DLD1 (cell line): ENCODE measurements at regions not wholly inside any gene's neighbourhood (a gene's known extent, or its start where the extent isn't known, plus 50 kb on each side); places are given as distances from the start of the nearest gene placed in this dataset.

ENCODE experiments used
- in situ Hi-C: cut with HindIII; loops from 2 replicates; pipeline ENCODE4 v1.10.0; 2017; ENCODE audit warnings: low sequenced_read_pairs

DNA sequence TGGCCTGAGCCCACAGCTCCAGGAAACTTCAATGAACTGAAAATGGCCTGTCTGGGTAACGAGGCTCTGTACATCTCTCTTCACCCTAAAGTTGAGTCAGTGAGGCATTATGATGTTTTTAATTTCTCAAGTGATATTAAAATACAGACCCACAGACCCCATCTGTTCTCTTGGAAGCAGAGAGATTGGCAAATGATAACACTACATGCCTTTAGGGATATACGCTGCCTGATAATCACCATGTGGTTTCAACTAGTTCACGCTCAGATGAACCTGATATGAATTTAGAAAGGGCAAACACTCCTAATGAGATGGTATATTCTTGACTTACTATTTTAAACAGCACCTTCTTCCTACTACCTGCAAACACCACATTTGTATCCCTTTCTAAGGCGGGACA is 127.5 kb downstream of the RFC3 start:
- in situ Hi-C loops: no loop called here

DNA sequence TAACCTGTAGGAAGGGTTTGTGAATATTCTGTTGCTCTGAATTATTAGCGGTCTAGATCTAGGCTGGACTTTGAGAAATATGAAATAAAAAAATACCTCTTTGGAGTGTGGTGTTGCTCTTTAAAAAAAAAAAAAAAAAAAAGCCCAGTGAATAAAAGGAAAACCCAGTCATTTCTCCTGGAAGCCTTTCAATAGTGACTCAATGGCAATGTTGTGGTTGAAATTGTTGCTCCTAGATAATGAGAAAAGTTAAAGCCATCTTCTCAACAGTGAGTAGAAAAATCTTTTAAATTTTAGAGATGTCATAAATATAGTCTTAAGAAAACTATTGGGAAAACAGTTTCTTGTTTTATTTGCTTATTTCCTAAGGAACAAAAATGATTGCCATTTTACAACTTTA is 135.3 kb downstream of the RFC3 start:
- in situ Hi-C loops: no loop called here

DNA sequence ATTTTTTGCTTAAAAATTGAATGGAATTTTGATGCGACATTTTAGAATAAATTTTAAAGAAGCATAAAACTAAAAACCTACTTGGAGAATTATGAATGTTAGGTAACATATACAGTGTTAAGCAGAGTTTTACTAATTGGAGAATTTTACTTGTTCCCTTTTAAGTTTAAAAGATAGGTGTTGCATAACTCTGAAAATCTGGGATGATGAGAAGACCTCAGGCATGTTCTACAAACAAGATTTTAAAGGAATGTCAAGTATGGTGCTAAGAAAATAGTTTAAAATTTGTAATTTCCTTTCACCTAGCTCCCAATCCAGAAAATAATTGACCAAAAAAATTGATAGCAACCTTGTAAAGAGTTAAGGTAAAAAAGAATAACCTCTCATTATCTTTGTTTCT is 135.8 kb downstream of the RFC3 start:
- in situ Hi-C loops: no loop called here

DNA sequence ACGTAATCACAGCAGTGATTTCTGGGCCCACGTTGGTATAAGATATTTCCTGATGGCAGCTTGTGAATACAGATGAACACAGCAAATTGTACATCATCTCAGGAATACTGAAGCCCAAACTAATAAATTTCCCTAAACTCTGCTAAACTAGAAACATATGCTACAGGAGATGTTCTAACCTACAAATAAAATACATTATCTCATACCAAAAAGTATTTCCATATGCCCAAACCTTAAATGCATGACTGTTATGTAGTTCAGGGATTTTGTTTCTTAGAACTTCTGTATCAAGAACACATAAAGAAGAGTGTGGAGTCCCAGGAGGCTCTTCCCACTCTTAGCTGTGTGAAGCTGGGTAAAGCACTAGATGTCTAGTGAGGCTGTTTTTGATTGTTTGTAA is 138.4 kb downstream of the RFC3 start:
- in situ Hi-C loops: no loop called here

DNA sequence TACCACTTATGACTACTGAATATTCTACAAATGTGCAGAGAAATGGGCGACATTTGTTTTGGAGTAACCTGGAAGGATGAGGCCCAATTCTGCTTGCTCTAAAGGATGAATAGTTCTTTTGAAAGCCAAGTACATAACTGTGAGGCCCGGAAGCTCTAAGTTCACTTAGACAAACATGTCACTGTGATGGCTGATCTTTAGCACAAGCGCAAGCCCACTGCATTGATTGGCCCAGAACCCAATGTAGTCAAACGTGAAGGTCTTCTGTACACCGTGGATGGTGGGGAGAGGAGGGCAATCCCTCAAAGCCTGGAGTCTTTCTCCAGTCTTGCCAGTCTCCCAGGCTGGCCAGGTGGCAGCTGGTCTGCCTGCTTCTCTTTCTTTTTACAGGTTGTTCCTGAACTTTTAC is 139.6 kb downstream of the RFC3 start:
- in situ Hi-C loops: no loop called here

DNA sequence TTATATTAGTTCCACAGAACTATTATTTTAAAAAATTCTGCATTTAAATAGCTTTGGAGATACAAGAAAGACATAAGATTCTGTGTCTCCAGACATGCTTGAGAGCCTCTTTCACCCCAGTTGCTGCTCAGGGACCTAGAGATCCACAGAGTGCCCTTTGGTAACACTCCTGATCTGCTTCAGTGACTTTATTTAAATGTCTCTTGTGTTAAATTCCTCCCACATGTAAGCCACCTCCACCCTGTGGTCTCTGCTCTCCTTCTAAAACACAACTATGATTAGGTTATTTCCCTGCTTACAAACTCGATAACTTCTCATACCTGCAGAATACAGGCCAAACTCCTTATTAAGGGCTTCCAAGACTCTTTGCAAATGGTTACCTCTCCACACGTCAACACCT is 141.0 kb downstream of the RFC3 start:
- in situ Hi-C loops: no loop called here

DNA sequence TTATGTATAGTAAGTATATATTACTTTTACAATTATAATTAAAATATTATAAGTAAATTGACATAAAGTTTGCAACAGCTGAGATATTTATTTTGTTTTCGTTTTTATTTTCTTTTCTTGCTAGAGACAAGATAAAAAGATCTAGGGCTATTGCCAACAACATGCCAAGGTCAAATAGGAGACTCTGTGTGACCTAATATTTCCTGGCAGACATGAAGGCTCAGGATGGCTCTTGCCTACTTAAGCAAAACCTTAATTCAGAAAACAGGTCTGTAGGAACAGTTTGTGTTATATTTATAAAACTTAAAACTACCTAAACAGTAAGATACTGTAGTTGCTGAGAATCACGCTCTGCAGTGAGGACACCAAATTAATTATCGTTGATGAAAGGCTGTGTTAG is 145.2 kb downstream of the RFC3 start:
- in situ Hi-C loops: no loop called here

DNA sequence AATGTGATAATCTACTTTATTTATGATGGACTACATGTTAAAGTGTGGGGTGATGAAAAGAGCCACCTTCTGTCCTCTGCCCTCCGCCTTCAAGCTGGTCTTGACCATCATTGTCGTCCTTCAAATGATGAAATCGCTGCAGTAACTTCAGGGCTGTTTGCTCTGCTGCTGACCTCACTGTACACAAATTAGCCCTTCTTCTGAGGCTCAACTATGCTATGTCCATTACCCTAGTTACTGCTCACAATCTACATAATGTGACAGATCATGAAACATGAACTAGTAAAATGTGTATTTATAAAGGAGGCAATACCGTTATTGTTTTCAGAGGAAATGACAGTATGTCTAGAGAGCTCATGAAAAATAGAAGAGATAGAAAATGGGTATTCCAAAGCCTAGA is 145.9 kb downstream of the RFC3 start:
- in situ Hi-C loops: no loop called here

DNA sequence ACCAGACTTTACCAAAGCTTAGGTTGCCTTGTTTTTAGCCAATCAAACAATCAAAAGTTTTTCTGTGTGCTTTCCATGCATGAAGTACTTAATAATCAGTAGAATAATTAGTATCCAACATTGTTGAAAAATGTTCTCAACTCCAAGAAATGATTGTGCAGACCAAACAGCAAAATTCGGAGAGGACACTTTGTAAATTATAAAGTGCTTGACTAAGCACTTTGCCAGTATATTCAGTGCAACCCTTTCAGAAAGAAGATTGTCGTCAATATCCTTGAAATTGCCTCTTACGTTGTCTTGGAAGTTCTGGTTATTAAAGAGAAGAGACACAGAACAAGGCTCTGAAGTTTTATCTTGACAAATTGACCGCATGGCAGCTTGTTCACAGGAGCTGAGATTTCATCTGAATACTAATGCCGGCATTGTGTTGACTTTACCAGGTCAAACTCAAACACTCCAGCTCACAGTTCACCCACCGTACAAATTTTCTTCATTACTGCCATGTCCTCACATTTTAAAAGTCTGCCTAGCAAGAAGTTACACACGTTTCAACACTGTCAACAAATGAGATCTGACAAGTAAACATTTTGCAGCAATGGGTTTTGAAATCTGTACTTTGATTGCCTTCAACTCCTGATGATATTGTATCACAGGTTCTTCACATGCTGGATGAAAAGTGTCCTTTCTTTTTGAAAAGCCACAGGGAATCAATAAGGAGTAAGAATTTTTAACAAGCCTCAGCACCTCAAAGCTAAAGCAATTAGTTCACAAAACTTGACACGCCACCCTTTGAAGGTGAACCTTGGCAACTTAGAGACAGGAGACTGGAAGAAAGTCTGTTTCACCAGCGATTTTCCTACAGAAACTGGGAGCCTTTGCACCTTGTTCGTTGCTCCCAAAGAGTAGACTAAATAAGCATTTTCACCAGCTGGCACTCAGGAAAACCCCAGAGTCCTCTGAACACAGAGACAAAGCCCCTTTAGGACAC is 150.9 kb downstream of the RFC3 start:
- in situ Hi-C loops: no loop called here

DNA sequence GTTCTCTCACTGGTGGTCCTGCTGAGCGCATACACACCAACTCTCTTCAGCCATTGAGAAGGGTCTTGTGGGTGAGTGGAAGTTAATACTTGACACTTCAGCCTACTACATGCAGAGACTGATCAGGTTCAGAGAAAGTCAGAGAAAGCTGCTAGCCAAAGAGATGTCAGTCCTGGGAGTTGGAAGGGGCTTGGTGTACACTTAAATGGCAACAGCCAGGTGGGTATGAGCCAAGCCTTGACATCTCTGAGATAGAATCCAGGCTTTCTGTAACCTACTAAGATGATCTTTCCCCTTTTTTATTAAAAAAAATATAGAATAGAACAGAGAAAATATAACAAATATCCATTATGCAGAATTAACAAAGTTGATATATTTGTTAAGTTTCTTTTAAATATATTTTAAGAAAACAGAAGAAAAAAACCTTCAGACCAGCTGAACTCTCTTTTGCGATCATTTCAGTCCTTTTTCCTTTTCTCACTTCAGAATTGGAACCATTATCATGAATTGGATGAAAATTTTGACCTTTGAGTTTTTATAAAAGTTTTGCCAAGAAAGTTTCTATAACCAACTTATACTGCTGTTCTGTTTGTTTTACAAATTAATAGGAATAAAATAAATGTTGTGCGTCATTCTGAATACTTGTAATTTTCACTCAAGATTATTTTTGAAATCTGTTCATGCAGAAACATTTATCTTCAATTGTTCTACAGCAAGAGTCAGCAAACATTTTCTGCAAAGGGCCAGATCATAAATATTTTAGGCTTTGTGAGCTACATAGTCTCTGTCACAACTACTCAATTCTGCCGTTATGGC is 153.0 kb downstream of the RFC3 start:
- in situ Hi-C loops: no loop called here

DNA sequence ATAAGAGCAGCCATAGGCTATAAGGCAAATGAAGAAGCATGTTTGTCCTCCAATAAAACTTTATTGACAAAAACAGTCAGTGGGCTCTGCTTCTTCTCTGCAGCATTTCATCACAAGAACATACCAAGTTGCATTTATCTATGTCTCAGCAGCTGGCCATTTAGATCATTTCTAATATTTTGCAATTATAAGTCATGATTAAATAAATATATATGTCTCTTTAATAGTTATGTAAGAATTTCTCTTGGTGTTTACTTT is 153.5 kb downstream of the RFC3 start:
- in situ Hi-C loops: no loop called here

DNA sequence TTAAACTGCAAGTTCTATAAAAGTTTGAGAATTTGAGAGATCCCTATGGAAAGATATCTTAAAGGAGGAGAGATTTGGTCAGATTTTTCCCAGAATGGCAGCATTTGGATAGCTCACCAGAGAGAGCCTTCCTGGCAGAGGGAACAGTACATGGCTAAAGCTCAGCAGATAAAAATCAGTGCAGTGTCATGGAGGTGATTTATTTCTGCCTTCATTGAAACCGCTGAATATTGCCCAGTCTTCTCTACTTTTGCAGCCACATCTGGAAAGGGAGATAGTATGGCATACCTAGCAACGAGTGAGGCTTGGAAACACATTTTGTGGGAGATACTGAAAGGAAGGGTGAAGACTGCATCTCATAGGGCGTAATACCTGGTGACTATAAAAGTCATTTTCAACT is 155.2 kb downstream of the RFC3 start:
- in situ Hi-C loops: no loop called here

DNA sequence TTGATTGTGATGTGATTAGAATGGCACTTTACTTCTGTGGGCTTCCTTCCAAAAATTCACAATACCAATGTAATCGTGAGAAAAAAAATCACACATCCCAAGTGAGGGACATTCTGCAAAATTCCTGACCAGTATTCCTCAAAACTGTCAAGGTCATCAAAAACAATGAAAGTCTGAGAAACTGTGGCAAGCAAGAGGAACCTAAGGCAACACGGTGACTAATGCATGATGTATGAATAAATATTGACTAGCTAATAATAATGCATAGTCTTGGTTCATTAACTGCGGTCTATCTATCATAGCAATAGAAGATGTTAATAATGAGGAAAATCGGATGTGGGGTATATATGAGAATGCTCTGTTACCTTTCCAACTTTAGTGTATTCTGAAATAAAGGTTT is 159.0 kb downstream of the RFC3 start:
- in situ Hi-C loops: no loop called here

DNA sequence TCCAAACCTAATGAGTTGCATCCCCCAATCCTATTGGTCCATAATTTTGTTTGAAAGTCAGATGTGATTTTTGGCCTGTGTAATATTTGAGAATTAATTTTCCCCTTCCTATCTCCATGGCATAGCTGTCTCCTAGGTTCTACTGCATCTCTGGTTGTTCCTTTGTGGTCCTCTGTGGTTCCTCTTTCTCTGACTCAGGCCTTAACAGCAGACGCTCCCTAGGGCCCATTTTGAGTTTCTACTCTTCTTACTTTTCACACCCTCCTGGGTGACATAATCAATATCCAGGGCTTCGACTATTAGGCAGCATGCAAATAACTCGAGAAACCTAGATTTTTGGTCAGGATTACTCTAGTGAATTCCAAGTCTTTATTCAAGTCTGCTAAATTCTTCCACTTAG is 160.7 kb downstream of the RFC3 start:
- in situ Hi-C loops: no loop called here

DNA sequence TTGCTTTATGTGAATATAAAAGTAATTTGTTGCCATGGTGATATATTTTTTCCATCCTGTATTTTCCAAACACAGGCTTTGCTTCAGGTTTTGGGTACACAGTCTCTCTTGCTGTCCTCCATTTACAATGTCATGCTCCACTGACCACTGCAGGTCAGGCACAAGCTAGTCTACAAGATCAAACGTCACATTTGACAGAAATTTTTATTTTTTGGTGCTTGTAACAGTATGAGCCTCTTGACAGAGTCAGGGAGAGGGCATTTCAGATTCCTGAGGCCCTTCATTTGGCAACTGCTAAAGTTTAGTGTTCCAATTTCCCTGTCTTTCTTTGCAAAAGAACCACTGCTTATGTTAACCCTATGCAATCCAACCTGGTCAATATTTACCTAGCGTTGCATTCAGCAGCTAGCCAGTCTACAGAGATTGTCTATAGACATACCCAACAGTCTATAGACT is 175.0 kb downstream of the RFC3 start:
- in situ Hi-C loops: no loop called here

DNA sequence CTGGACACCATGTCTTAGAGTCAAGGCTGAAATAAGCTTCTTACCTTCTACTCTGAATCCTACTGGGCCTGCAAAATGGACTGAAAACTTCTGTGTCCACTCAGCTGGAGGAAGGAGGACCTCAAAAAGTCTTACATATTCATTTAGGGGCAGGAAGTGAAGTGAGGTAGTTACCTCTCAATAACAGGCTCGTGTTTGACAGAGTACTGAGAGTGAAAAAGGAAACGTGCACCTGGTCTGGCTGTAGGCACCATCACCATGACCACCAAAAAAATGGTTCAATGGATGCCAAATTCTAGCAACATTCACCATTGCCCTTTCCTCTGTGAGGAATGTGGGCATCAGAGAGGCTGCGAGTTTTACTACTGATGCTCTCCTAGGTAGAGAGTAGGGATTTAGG is 176.2 kb downstream of the RFC3 start:
- in situ Hi-C loops: no loop called here

DNA sequence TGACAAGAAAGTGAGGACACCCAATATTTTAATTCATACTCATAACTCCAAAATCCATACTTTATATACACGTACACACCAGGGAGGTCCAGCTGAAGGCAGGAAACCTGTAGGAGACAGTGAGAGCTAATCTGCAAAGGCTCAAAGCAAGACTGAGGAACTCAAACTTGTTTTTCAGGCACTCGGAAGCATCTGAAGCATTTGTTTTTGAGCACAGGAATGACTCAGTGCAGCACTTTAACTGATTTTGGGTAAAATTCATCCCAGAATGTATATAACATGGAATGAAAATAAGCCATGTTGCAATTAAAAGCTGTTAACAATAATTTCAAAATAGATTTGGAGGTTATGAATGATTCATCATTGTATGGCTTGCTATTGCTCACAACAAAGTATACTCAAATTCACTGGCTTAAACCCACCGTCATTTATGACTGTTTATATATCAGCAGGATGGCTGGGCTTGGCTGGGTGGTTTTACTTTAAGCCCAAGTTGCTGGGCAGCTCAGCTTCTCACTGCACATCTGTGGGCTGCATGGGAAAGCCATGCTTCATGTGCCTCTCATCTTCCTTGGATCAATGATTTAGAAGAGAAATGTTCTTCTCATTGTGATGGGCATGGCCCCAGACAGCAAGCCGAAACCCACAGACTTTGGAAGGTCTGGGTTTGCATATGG is 177.0 kb downstream of the RFC3 start:
- in situ Hi-C loops: no loop called here

DNA sequence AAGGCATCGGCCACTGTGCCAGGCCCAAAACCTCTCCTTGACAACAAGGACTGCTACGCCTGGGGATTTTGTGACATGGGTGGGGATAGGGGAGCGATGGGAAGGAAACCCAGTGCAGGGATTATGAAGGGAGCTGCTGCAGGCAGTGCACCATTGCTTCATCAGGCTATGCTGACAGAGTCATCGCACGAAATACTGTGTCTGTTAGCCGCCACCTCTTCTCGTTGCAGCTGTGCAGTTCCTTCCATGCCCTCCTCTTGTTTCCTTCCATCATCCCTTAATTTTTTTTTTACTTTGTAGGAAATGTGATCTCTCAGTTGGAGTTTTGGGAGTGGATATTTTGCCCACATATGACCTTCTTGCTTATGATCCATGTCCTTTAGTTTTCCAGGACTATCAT is 178.7 kb downstream of the RFC3 start:
- in situ Hi-C loops: no loop called here

DNA sequence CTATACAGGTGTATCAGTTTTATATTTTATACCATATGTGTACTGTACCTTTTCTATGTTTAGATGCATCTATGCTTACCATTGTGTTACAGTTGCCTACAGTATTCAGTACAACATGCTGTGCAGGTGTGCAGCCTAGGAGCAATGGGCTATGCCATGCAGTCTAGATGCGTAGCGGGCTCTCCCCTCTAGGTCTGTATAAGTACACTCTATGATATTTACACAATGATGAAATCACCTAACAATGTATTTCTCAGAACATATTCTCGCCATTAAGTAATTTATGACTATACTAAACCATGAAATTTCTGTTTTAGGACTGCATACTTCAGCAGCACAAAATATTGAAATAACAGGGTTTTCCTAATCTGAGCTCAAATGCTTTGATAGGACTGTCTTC is 179.6 kb downstream of the RFC3 start:
- in situ Hi-C loops: no loop called here

DNA sequence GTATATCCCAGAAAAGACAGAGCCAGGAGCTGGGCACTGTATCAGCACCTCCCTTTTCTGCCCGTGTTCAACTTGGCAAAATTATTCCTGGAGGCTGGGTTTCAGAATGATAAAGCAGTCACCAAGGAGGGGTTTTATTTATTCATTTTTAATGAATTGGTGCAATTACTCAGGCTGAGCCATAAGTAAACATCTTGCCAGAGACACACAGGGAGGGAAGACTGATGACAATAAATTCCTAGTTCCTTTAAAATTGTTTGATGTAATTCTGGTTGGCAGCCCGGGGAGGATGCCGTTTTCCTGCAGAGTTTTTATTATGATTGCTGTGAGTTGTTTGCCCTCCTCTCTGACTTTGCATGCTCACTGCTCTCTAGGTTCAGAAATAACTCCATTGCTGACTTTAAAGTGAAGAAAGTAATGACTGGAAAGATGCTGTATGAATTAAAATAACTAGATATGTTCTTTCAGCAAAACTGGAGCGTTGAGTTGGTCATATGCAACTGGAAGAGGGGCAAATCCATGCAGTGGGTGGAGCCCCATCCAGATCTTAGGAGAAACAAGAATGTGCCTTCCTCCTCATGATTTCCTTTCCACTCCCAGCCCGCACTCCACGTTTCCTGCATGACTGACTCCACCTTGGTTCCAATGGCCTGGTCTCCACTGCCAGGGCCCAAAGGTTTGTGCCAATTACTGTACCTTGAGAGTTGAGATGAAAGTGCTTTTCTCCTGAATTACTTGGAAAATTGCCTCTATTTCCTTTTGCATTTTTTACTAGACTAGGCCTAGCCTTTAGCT is 182.1 kb downstream of the RFC3 start:
- in situ Hi-C loops: no loop called here

DNA sequence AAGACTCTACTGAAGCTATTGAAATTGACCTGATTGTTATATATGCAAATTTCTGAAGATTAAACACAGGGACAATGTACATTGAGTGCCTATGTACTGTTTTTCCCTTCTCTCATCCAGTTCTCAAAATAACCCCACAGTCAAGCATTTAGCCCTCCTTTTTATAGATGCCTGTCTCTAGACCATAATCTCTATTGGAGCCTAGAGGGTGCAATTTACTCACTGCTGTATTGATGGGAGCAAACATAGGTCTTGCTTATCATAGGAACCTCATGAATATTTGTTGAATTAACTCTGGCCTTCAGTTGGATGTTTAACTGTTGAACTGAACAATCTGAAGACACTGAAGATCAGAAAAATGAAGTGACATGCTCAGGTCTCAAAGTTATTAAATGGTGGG is 183.0 kb downstream of the RFC3 start:
- in situ Hi-C loops: no loop called here
